Subcutaneous abdominal adipose tissue (tissue), 5 donors: ENCODE measurements at regions not wholly inside any gene's neighbourhood (a gene's known extent, or its start where the extent isn't known, plus 50 kb on each side); places are given as distances from the start of the nearest gene placed in this dataset.
"Not testable (repeated sequence)": the region's sequence is repeated elsewhere in the genome, so short reads cannot be mapped to it uniquely, and the experiment has no call there.

Experiments used
- H3K27ac ChIP-seq: one replicate; pipeline ENCODE4 v1.7.0; 2013; ENCODE audit warnings: low read depth, mild to moderate bottlenecking, inconsistent platforms, low read length, moderate library complexity
- H3K27me3 ChIP-seq, 5 donors: one replicate each; pipeline ENCODE4 v1.7.0; 2013; ENCODE audit warnings: low read length in 5 of 5, inconsistent platforms in 1 of 5; ENCODE audit not compliant: control insufficient read depth in 5 of 5, insufficient read depth in 4 of 5
- H3K36me3 ChIP-seq, 5 donors: one replicate each; pipeline ENCODE4 v1.7.0; 2013; ENCODE audit warnings: low read length in 5 of 5; ENCODE audit not compliant: control insufficient read depth in 5 of 5, insufficient read depth in 5 of 5
- H3K4me1 ChIP-seq, 5 donors: one replicate each; pipeline ENCODE4 v1.7.0; 2013; ENCODE audit warnings: low read length in 5 of 5, mild to moderate bottlenecking in 3 of 5, moderate library complexity in 1 of 5; ENCODE audit not compliant: control insufficient read depth in 5 of 5, insufficient read depth in 5 of 5
- H3K4me3 ChIP-seq, 5 donors: one replicate each; pipeline ENCODE4 v1.7.0; 2013; ENCODE audit warnings: low read length in 5 of 5, low read depth in 1 of 5
- H3K9ac ChIP-seq, 5 donors: one replicate each; pipeline ENCODE4 v1.7.0; 2013; ENCODE audit warnings: low read length in 5 of 5, mild to moderate bottlenecking in 4 of 5, moderate library complexity in 3 of 5
- H3K9me3 ChIP-seq, 5 donors: one replicate each; pipeline ENCODE4 v1.7.0; 2013; ENCODE audit warnings: low read length in 5 of 5; ENCODE audit not compliant: control insufficient read depth in 5 of 5
- donor health status: healthy.
- donor health status: healthy.
- donor health status: healthy.
- donor health status: healthy.
- donor health status: healthy.

DNA sequence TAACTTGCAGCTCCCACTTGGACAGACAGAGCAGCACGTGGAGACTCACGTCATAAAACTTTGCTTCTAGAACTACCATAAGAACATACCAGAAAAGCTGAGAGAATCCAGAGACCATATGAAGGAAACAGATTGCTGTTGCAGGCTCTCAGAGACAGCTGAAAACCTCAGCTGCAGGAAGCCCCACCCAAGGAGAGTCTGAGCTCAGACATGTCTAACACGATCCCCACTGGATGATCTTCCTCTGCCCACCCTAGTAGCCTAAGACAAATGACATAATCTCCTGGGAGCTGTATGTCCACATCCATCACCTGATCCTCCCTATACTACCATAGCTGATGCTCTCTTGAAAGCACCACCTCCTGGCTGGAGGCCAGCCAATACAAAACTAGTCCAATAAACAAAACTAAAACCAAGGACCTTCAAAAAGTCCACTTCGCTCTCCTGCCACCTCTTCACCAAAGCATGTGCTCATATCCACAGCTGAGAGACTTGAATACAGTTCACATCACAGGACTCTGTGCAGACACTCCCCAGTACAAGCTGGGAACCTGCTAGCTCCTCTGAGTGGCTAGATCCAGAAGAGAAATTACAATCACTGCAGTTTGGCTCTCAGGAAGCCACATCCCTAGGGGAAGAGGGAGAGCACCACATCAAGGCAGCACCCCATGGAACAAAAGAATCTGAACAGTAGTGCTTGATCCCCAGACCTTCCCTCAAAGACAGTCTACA lies 257.4 kb downstream of the TRIM36 start:
- Histone ChIP-seq H3K27me3 (no peaks in the 10 kb centered on the region), H3K4me1 (no peaks in the 10 kb centered on the region), H3K4me3 (no peak overlapping the region), H3K27ac (no peak overlapping the region), H3K9ac (no peak overlapping the region), H3K36me3 (no peaks in the 10 kb centered on the region), H3K9me3 (peaks cover 0 to 12% (median 8%) of the 10 kb centered on the region in 5 donors)

DNA sequence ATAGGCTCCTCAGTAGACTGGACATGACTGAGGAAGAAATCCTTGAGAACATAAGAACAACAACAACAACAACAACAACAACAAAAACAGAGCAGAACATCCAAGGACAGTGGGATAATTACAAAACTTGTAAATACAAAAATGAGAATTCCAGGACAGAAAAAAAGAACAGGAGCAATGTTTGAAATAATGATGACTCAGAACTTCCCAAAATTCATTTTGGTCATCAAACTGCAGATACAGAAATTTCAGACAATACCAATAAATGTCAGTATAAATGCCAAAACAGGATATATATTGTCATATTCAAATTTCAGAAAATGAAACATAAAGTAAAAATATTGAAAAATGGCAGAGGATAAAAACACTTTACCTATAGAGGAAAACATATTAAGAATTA lies 259.0 kb downstream of the TRIM36 start:
- Histone ChIP-seq H3K27me3 (no peaks in the 10 kb centered on the region), H3K9ac (no peak overlapping the region), H3K9me3 (peaks cover 0 to 12% (median 8%) of the 10 kb centered on the region in 5 donors), H3K36me3 (no peaks in the 10 kb centered on the region), H3K27ac (no peak overlapping the region), H3K4me1 (no peaks in the 10 kb centered on the region), H3K4me3 (no peak overlapping the region)

DNA sequence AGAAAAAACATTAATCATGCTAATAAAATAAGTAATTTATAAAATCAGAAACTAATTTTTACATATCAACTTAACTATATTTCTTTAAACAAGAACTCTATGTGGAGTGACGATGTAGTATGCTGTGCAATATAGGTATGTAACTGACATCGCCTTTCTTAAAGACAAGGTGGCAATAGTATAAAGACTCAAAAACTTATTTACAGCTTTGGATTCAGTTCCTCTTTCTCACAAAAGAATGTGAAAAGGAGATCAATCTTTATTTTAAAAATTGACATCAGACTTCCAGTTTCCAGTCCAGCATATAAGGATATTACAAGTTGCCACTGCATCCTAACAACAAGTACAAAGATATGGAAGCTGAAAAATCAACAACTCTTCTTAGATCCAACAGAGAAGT lies 260.3 kb downstream of the TRIM36 start:
- Histone ChIP-seq H3K9ac (no peak overlapping the region), H3K4me1 (no peaks in the 10 kb centered on the region), H3K9me3 (peaks cover 0 to 17% (median 11%) of the 10 kb centered on the region in 5 donors)

DNA sequence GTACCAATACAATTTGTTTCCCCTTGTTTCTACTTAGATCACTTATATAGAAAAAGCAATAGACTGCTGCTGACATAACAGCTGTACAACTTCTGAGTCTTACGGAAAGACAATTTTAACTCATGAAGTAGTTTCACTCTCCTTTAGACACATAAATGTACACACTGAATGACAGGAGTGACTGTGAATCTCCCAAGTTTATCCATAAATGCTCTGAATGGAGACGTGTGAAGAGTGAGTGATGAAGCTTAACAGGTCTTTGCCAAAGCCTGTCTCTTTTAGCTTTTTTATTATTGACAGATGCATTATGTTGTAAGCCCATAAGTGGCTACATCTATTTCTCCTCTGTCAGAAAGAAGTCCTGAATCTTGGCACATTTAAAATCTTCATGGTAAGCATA lies 265.9 kb downstream of the TRIM36 start:
- no peaks in the 10 kb centered on the region for H3K27me3 ChIP-seq
- H3K27ac ChIP-seq: no peak overlapping the region
- no peak overlapping the region for H3K4me3 ChIP-seq
- no peaks in the 10 kb centered on the region for H3K4me1 ChIP-seq
- H3K36me3 ChIP-seq: no peaks in the 10 kb centered on the region
- H3K9me3 ChIP-seq: peaks cover 0 to 7% (median 0%) of the 10 kb centered on the region in 5 donors
- no peak overlapping the region for H3K9ac ChIP-seq

More for the DNA sequence above, 260.3 kb downstream of the TRIM36 start:
- Histone ChIP-seq H3K27me3 (no peaks in the 10 kb centered on the region), H3K27ac (no peak overlapping the region), H3K4me3 (no peak overlapping the region), H3K36me3 (no peaks in the 10 kb centered on the region)

DNA sequence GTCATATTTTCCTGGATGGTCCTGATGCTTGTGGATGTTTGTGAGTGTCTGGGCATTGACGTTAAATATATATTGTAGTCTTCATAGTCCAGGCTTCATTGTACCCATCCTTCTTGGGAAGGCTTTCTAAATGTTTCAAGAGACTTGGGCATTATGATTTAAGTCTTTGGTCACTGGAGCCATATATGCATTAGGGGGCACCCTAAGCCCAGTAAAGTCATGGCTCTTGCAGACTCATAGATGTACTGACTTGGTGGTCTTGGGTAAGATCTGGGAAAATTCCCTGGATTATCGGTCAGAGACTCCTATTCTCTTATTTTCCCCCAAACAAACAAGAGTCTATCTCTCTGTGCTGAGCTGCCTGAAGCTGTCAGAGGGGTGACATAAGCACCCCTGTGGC lies 271.1 kb downstream of the TRIM36 start:
- Histone ChIP-seq H3K9ac (no peak overlapping the region), H3K36me3 (no peaks in the 10 kb centered on the region), H3K4me1 (no peaks in the 10 kb centered on the region), H3K27me3 (no peaks in the 10 kb centered on the region), H3K27ac (no peak overlapping the region), H3K4me3 (no peak overlapping the region), H3K9me3 (no peaks in the 10 kb centered on the region)

DNA sequence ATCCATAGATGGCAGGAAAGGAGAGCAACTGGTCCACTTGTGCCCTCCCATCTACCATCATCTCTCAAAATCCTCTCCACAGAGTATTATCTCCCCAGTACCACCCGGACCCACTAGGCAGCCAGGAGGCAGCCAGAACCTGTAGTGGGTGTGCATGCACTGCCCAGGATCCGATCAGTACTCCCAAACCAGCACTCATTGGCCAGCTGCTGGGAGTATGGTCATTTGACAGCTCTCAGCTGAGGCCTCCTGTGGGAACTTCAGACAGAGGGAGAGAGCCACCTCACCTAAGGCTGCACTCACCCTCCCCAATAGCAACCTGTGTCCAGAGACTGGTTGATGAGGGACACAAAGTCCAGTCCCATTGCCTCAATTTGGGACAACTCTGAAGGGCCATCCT lies 286.0 kb downstream of the TRIM36 start:
- H3K4me3 ChIP-seq: no peak overlapping the region
- no peaks in the 10 kb centered on the region for H3K27me3 ChIP-seq
- H3K9me3 ChIP-seq: peaks cover 0 to 8% (median 0%) of the 10 kb centered on the region in 5 donors
- no peak overlapping the region for H3K9ac ChIP-seq
- no peaks in the 10 kb centered on the region for H3K36me3 ChIP-seq
- no peak overlapping the region for H3K27ac ChIP-seq
- no peaks in the 10 kb centered on the region for H3K4me1 ChIP-seq

DNA sequence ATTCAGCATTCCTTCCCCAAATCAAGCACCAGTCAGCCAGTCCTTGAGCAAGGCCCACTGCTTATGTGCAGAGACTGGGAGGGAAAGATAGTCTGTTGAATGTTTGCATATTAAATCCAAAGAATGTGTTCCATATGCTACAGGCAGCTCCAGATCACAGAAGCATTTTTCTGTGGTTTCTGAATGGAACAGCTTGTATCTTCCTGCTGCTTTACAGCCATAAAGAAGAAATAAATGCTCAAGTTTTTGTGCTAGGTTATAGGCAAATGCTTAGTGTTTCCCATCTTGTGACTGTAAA lies 310.3 kb downstream of the TRIM36 start:
- peaks cover 0 to 8% (median 0%) of the 10 kb centered on the region in 5 donors for H3K4me1 ChIP-seq
- H3K9me3 ChIP-seq: no peaks in the 10 kb centered on the region
- H3K27me3 ChIP-seq: no peaks in the 10 kb centered on the region
- no peak overlapping the region for H3K4me3 ChIP-seq
- no peak overlapping the region for H3K27ac ChIP-seq
- H3K9ac ChIP-seq: no peak overlapping the region
- H3K36me3 ChIP-seq: no peaks in the 10 kb centered on the region

DNA sequence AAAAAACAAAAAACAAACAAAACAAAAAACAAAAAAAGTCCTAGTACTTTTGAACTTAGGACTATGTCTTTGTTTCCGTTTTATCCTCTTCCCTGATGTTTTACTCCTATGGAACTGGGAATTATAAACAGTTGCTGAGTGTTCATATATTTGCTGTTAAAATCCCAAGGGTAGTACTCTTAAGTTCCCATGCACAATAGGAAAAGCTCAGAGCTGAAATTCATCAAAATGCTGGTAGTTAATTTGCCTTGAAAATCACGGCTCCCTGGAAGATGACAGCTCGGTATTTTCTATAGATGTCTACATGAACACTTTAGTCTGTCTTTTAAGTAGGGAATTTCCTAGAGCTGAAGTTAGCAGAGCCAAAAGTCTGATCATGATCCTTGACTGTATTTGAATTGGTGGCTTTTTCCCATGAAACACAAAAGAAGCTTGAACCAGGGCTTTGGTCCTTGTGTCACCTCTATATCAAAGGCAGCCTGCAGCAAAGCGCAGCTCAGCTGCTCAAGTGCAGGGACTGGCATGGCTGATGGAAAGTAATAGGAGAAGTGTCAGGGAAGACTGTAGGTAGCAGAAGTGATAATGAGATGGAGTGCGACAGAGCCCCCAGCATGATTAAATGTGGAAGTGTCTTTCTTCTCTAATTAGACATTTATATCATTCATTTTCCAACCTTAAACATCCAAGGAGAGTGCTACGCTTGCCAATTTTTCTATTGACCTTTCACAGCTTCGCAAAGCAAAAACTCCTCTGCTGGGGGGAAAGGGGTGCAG lies 310.9 kb downstream of the TRIM36 start:
- Histone ChIP-seq H3K4me3 (no peak overlapping the region), H3K36me3 (no peaks in the 10 kb centered on the region), H3K27ac (no peak overlapping the region), H3K9me3 (no peaks in the 10 kb centered on the region), H3K27me3 (no peaks in the 10 kb centered on the region), H3K9ac (no peak overlapping the region), H3K4me1 (peaks cover 0 to 8% (median 0%) of the 10 kb centered on the region in 5 donors)

DNA sequence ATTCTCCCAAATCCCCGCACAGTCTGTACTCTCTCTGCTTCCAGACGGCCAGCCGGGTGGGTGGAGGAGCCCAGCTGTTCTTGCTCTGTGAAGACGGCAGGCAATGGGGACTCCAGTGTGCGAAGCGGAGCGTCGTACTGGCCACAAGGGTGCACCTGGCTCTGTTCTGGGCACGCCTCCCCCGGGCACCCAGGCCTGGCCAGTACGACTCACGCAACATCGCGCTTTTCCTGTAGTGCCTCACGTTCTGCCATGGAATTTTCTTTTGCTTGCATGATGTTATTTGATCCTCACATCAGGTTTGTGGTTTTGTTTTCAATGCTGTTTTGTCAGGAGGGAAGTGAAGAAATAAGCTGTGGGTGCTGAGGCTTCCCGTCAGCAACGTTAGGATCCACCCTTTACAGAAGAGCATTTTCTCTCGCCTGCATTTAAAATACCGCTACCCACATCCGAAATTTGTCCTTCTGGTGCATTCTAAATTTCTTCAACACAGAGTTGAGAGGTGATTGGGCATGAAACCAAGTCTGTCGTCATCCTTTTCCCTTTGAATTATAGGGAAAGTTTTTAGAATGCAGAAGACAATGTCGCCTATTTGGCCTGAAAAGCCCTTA lies 311.7 kb downstream of the TRIM36 start:
- H3K36me3 ChIP-seq: no peaks in the 10 kb centered on the region
- no peak overlapping the region for H3K4me3 ChIP-seq
- H3K4me1 ChIP-seq: peaks cover 0 to 8% (median 0%) of the 10 kb centered on the region in 5 donors
- H3K9ac ChIP-seq: no peak overlapping the region
- no peaks in the 10 kb centered on the region for H3K27me3 ChIP-seq
- H3K9me3 ChIP-seq: no peaks in the 10 kb centered on the region
- H3K27ac ChIP-seq: no peak overlapping the region

DNA sequence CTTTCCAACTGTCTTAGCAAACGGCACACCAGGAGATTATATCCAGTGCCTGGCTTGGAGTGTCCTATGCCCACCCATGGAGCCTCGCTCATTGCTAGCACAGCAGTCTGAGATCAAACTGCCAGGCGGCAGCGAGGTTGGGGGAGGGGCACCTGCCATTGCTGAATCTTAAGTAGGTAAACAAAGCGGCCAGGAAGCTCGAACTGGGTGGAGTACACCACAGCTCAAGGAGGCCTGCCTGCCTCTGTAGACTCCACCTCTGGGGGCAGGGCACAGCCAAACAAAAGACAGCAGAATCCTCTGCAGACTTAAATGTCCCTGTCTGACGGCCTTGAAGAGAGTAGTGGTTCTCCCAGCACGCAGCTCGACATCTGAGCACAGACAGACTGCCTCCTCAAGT lies 325.0 kb downstream of the TRIM36 start:
- not testable (repeated sequence) for H3K4me3 ChIP-seq, H3K36me3 ChIP-seq

More for the DNA sequence above, 325.0 kb downstream of the TRIM36 start:
- H3K9me3 ChIP-seq, H3K27ac ChIP-seq, H3K9ac ChIP-seq, H3K27me3 ChIP-seq, H3K4me1 ChIP-seq: not testable (repeated sequence)
